GM23338 (cell line): ENCODE measurements at regions not wholly inside any gene's neighbourhood (a gene's known extent, or its start where the extent isn't known, plus 50 kb on each side); places are given as distances from the start of the nearest gene placed in this dataset.

Source experiments
- ATAC-seq: fragments of 200-7000 bp; cut with Tn5 transposase; 3 replicates; pipeline ENCODE4 v1.9.1; 2020
- DNase-seq: peaks from one replicate; pipeline ENCODE4 v3.0.0-alpha.2; 2015; ENCODE audit warnings: low spot score
- H2AFZ ChIP-seq: fragments of 200-600 bp; sonication (generic); 2 replicates; pipeline ENCODE4 v1.8.0; 2016; ENCODE audit warnings: antibody characterized with exemption, mild to moderate bottlenecking, moderate library complexity
- H3F3A ChIP-seq: fragments of 200-600 bp; sonication (generic); replicated peaks from 2 replicates; pipeline ENCODE4 v1.8.0; 2017; ENCODE audit warnings: antibody characterized with exemption, mixed run types, low read depth
- H3K27ac ChIP-seq: fragments of 200-600 bp; sonication (generic); 2 replicates; pipeline ENCODE4 v1.6.1; 2016; ENCODE audit warnings: low read depth
- H3K27me3 ChIP-seq: fragments of 200-600 bp; sonication (generic); 2 replicates; pipeline ENCODE4 v1.8.0; 2016; ENCODE audit warnings: mild to moderate bottlenecking, mixed run types, moderate library complexity; ENCODE audit not compliant: insufficient read depth
- H3K36me3 ChIP-seq: fragments of 200-600 bp; sonication (generic); 2 replicates; pipeline ENCODE4 v1.8.0; 2016; ENCODE audit warnings: mild to moderate bottlenecking; ENCODE audit not compliant: insufficient read depth
- H3K4me1 ChIP-seq: fragments of 200-600 bp; sonication (generic); 2 replicates; pipeline ENCODE4 v1.8.0; 2016; ENCODE audit warnings: mild to moderate bottlenecking, moderate library complexity; ENCODE audit not compliant: insufficient read depth
- H3K4me2 ChIP-seq: fragments of 200-600 bp; sonication (generic); 2 replicates; pipeline ENCODE4 v1.7.1; 2017; ENCODE audit warnings: mixed run types
- H3K4me3 ChIP-seq: fragments of 200-600 bp; sonication (generic); 2 replicates; pipeline ENCODE4 v1.6.1; 2016; ENCODE audit warnings: mixed run types
- H3K79me2 ChIP-seq: fragments of 200-600 bp; sonication (generic); replicated peaks from 2 replicates; pipeline ENCODE4 v1.8.0; 2017; ENCODE audit warnings: mild to moderate bottlenecking; ENCODE audit not compliant: insufficient read depth
- H3K9me2 ChIP-seq: fragments of 200-600 bp; sonication (generic); 2 replicates; pipeline ENCODE4 v1.8.0; 2017; ENCODE audit not compliant: insufficient read depth
- H4K20me1 ChIP-seq: fragments of 200-600 bp; sonication (generic); replicated peaks from 2 replicates; pipeline ENCODE4 v1.8.0; 2017; ENCODE audit warnings: mild to moderate bottlenecking; ENCODE audit not compliant: insufficient read depth
- H3K27ac Mint-ChIP-seq: 2 replicates; pipeline ENCODE4 v1.8.0; 2020; ENCODE audit warnings: inconsistent platforms, mild to moderate bottlenecking, moderate library complexity, mixed read lengths
- H3K27me3 Mint-ChIP-seq: 3 replicates; pipeline ENCODE4 v1.8.0; 2022; ENCODE audit warnings: low read depth, mild to moderate bottlenecking, moderate library complexity, mixed read lengths, inconsistent platforms; ENCODE audit not compliant: insufficient read depth, poor library complexity
- H3K36me3 Mint-ChIP-seq: 3 replicates; pipeline ENCODE4 v1.8.0; 2021; ENCODE audit warnings: low read depth, mild to moderate bottlenecking, inconsistent platforms, moderate library complexity, mixed read lengths
- H3K4me1 Mint-ChIP-seq: 3 replicates; pipeline ENCODE4 v1.8.0; 2020; ENCODE audit warnings: mild to moderate bottlenecking, inconsistent platforms, mixed read lengths
- H3K4me3 Mint-ChIP-seq: 3 replicates; pipeline ENCODE4 v1.8.0; 2021; ENCODE audit warnings: moderate library complexity, mild to moderate bottlenecking, inconsistent platforms, mixed read lengths
- H3K9me3 Mint-ChIP-seq: 3 replicates; pipeline ENCODE4 v1.8.0; 2020; ENCODE audit warnings: moderate library complexity, mild to moderate bottlenecking, inconsistent platforms, mixed read lengths
- CREB1 ChIP-seq: fragments of 250-450 bp; sonication (Bioruptor Pico); IDR thresholded peaks from 2 replicates; pipeline ENCODE4 v1.5.0; 2020; ENCODE audit warnings: low read depth, mild to moderate bottlenecking, moderate library complexity
- EZH2phosphoT487 ChIP-seq: fragments of 200-600 bp; sonication (generic); IDR thresholded peaks from one replicate; pipeline ENCODE4 v1.8.1; 2018; ENCODE audit warnings: antibody characterized with exemption; ENCODE audit not compliant: unreplicated experiment
- JUNB ChIP-seq: IDR thresholded peaks from one replicate; pipeline ENCODE4 v1.6.1; 2016; ENCODE audit warnings: antibody characterized with exemption; ENCODE audit not compliant: unreplicated experiment
- REST ChIP-seq: IDR thresholded peaks from one replicate; pipeline ENCODE4 v1.6.1; 2018; ENCODE audit warnings: antibody characterized with exemption; ENCODE audit not compliant: unreplicated experiment
- ZNF114 ChIP-seq: fragments of 250-450 bp; sonication (Bioruptor Pico); IDR thresholded peaks from 2 replicates; pipeline ENCODE4 v1.5.0; 2020; ENCODE audit warnings: mild to moderate bottlenecking, moderate library complexity
- ZNF331 ChIP-seq: fragments of 250-450 bp; sonication (Bioruptor Pico); IDR thresholded peaks from 2 replicates; pipeline ENCODE4 v1.5.0; 2020; ENCODE audit warnings: low read depth, mild to moderate bottlenecking, moderate library complexity
- ZNF462 ChIP-seq: fragments of 250-450 bp; sonication (Bioruptor Pico); IDR thresholded peaks from 2 replicates; pipeline ENCODE4 v1.5.0; 2020; ENCODE audit warnings: mild to moderate bottlenecking, moderate library complexity

- peaks cover 12% of the 10 kb centered on the region for H3K4me1 ChIP-seq
- H3F3A ChIP-seq = no peaks in the 10 kb centered on the region
- H3K79me2 ChIP-seq = no peaks in the 10 kb centered on the region
- Mint-ChIP-seq H3K4me1 (peaks cover 19% of the 10 kb centered on the region), H3K36me3 (no peaks in the 10 kb centered on the region), H3K27me3 (no peaks in the 10 kb centered on the region), H3K4me3 (no peak overlapping the region), H3K9me3 (no peaks in the 10 kb centered on the region), H3K27ac (no peak overlapping the region; the same call in 1 of the 2 replicates)
- DNase-seq = no peak
- no peak for ATAC-seq
- no peaks in the 10 kb centered on the region for H4K20me1 ChIP-seq
- no peak for TF ChIP-seq ZNF114 (CRISPR knock-in tag)
- TF ChIP-seq ZNF331 (CRISPR knock-in tag) = no peak
- TF ChIP-seq JUNB = no peak
- TF ChIP-seq ZNF462 = no peak
- TF ChIP-seq CREB1 (CRISPR knock-in tag) = no peak
- no peak for TF ChIP-seq EZH2phosphoT487
- no peak for TF ChIP-seq REST
- no peaks in the 10 kb centered on the region for H3K36me3 ChIP-seq
- no peak overlapping the region for H3K27ac ChIP-seq
- H3K9me2 ChIP-seq = peaks cover 6% of the 10 kb centered on the region; the same call in 1 of the 2 replicates
- no peaks in the 10 kb centered on the region for H3K27me3 ChIP-seq
- peak overlapping the region; percentile 79 for H2AFZ ChIP-seq
- no peak overlapping the region for H3K4me3 ChIP-seq
- H3K4me2 ChIP-seq = no peak overlapping the region
These were observed 50.0 kb upstream of the FMN1 start for GRCh38 chr15:33244471-33244870.
